ENCODE measurements at regions not wholly inside any gene's neighbourhood (a gene's known extent, or its start where the extent isn't known, plus 50 kb on each side); places are given as distances from the start of the nearest gene placed in this dataset.

DNA sequence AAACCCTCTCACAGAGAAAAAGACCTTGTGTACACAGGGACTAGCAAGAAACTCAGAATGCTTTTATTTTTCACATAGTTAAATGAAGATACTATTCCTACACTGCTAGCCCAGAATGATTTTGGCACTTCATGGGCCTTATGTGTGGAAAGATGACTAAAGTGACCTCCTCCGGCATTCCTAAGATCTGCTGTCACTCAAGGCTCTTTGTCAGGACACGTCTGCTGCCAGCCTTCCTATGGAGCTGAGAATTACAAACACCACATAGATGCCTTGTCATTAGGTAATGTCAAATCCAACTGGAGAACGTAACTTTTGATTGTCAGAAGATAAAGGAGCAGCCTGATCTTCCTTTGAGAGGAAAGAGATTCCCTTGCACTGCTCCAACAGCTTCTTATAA lies 249.1 kb downstream of the FAT3 start:
- no peak overlapping the region for H3K9ac ChIP-seq (ENCODE audit: extremely low read depth, insufficient read length, low read length)
- H3K9me3 ChIP-seq (ENCODE audit: control insufficient read depth, low read depth, low read length) = no peaks in the 10 kb centered on the region
- H3K4me2 ChIP-seq (ENCODE audit: insufficient read depth, insufficient read length, low read length) = no peak overlapping the region
- no peaks in the 10 kb centered on the region for H3K27me3 ChIP-seq (ENCODE audit: insufficient read depth, low read length)
- Mint-ChIP-seq H3K36me3 (ENCODE audit: insufficient read depth in 1 of 3, low read depth in 3 of 3) (no peaks in the 10 kb centered on the region), H3K4me1 (peaks cover 11% of the 10 kb centered on the region in 2 experiments), H3K27me3 (ENCODE audit: low read depth) (no peaks in the 10 kb centered on the region), H3K4me3 (no peak overlapping the region), H3K9me3 (no peaks in the 10 kb centered on the region), H3K27ac (no peak overlapping the region)
- no peak overlapping the region for H3K14ac ChIP-seq (ENCODE audit: insufficient read depth, low read length)
- no peaks in the 10 kb centered on the region for H3K4me1 ChIP-seq (ENCODE audit: insufficient read depth, low read length)
- no peak overlapping the region for H2BK120ac ChIP-seq (ENCODE audit: low read depth, low read length, poor library complexity, severe bottlenecking)
- H2AK5ac ChIP-seq (ENCODE audit: insufficient read length, low read length) = no peak overlapping the region
- no peak overlapping the region for H4K5ac ChIP-seq (ENCODE audit: insufficient read length, low read depth, low read length)
- H3K56ac ChIP-seq (ENCODE audit: insufficient read length, low read depth, low read length) = no peak overlapping the region
- no peak overlapping the region for H2AFZ ChIP-seq (ENCODE audit: low read length)
- H3K79me1 ChIP-seq (ENCODE audit: insufficient read depth, low read depth, low read length, poor library complexity, severe bottlenecking) = no peaks in the 10 kb centered on the region
- no peak overlapping the region for H2BK20ac ChIP-seq (ENCODE audit: low read depth, low read length, poor library complexity, severe bottlenecking)
- no peak overlapping the region for H3K4ac ChIP-seq (ENCODE audit: low read depth, low read length)
- no peaks in the 10 kb centered on the region for H4K20me1 ChIP-seq (ENCODE audit: control insufficient read depth, insufficient read depth, insufficient read length)
- H3K79me2 ChIP-seq (ENCODE audit: insufficient read depth, low read length) = no peaks in the 10 kb centered on the region
- no CpG with 5 or more reads among the region's 3 CpGs for WGBS (ENCODE audit: extremely low coverage, insufficient read length, low lambda C conversion rate)
- no peak overlapping the region for H3T11ph ChIP-seq (ENCODE audit: low read length)
- no peak overlapping the region for H3K18ac ChIP-seq (ENCODE audit: insufficient read length, low read depth, low read length)
- H3K23me2 ChIP-seq (ENCODE audit: insufficient read length, low read depth, low read length, poor library complexity, severe bottlenecking) = no peaks in the 10 kb centered on the region
- H2BK15ac ChIP-seq (ENCODE audit: low read depth, low read length) = no peak overlapping the region
- H2BK12ac ChIP-seq (ENCODE audit: insufficient read length, low read depth, low read length) = no peak overlapping the region
- no peak overlapping the region for H3K27ac ChIP-seq (ENCODE audit: insufficient read length, low read depth, low read length)
- no peak overlapping the region for H2BK5ac ChIP-seq (ENCODE audit: insufficient read length, low read length)
- no peak for DNase-seq
- no peak overlapping the region for H3K23ac ChIP-seq (ENCODE audit: insufficient read length, low read depth, low read length)
- H4K91ac ChIP-seq (ENCODE audit: insufficient read length, low read depth, low read length) = no peak overlapping the region
- TF ChIP-seq, protein P1, sequence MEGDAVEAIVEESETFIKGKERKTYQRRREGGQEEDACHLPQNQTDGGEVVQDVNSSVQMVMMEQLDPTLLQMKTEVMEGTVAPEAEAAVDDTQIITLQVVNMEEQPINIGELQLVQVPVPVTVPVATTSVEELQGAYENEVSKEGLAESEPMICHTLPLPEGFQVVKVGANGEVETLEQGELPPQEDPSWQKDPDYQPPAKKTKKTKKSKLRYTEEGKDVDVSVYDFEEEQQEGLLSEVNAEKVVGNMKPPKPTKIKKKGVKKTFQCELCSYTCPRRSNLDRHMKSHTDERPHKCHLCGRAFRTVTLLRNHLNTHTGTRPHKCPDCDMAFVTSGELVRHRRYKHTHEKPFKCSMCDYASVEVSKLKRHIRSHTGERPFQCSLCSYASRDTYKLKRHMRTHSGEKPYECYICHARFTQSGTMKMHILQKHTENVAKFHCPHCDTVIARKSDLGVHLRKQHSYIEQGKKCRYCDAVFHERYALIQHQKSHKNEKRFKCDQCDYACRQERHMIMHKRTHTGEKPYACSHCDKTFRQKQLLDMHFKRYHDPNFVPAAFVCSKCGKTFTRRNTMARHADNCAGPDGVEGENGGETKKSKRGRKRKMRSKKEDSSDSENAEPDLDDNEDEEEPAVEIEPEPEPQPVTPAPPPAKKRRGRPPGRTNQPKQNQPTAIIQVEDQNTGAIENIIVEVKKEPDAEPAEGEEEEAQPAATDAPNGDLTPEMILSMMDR (conservative IDR thresholded peaks at IDR 0.05) = no peak
- H4K8ac ChIP-seq (replicated peaks; ENCODE audit: insufficient read length, low read depth, low read length) = no peak overlapping the region
